Left kidney (tissue), 1 donor: ENCODE measurements at regions not wholly inside any gene's neighbourhood (a gene's known extent, or its start where the extent isn't known, plus 50 kb on each side); places are given as distances from the start of the nearest gene placed in this dataset.
"Not testable (repeated sequence)": the region's sequence is repeated elsewhere in the genome, so short reads cannot be mapped to it uniquely, and the experiment has no call there.

Source experiments
- DNase-seq: peaks from one replicate; pipeline ENCODE4 v3.0.0-alpha.2; 2013

DNA sequence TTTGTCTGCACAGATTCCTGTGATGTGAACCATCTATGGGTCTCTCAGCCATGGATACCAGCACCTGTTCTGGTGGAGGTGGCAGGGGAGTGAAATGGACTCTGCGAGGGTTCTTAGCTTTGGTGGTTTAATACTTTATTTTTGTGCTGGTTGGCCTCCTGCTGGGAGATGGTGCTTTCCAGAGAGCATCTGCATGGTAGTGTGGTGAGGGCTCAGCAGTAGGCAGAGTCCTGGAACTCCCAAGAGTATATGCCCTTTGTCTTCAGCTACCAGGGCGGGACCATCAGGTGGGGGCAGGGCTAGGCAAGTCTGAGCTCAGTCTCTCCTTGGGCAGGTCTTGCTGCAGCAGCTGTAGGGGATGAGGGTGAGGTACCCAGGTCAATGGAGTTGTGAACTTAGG is 97.5 kb upstream of the TRIM2 start:
- DNase-seq, result not testable (repeated sequence)

DNA sequence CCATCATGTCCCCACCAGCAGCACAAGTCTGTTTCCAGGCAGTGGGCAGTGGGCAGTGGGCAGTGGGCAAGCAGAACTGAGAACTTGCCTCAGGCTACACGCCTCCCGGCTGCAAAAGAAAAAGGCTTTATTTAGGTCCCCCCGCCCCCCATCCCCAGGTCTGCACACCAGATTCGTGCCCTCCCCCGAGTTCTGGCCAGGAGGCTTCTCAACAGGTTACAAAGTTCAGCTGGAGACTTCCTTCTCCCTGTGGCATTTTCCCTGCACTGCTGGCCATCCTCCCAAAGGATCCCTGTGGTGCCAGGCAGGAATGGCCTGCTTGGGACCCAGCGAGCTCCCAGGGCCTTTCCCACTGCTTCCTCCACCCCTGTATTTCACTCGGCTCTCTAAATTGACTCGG is 97.0 kb upstream of the TRIM2 start:
- no peak for DNase-seq

DNA sequence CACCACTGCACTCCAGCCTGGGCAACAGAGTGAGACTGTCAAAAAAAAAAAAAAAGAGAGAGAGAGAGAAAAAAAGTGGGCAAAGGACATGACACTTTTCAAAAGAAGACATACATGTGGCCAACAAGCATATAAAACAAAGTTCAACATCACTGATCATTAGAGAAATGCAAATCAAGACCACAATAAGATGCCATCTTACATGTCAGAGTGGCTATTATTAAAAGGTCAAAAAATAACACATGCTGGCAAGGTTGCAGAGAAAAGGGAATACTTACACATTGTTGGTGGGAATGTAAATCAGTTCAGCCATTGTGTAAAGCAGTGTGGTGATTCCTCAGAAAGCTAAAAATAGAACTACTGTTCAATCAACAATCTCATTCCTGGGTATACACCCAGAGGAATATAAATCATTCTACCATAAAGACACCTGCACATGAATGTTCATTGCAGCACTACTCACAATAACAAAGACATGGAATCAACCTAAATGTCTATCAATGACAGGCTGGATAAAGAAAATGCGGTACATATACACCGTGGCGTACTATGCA is 94.9 kb upstream of the TRIM2 start:
- no peak for DNase-seq

DNA sequence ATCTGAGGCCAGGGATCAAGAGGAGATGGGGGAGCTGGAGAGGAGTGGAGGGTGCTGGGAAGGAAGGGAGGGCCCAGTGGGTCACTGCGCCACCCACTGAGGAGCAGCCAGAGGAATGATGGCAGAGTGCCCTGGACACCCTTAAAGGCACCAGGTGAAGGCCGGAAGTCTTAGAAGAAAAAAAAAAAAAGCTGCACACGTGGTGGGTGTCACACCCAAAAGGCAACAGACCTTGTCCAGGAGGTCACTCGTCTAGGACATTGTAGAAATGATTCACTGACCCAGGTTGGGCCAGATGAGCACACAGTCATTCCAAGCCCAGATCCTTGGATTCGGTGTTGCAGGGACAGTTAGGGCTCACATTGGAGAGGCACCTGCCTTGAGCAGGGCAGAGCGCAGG is 93.5 kb upstream of the TRIM2 start:
- DNase-seq, result no peak

DNA sequence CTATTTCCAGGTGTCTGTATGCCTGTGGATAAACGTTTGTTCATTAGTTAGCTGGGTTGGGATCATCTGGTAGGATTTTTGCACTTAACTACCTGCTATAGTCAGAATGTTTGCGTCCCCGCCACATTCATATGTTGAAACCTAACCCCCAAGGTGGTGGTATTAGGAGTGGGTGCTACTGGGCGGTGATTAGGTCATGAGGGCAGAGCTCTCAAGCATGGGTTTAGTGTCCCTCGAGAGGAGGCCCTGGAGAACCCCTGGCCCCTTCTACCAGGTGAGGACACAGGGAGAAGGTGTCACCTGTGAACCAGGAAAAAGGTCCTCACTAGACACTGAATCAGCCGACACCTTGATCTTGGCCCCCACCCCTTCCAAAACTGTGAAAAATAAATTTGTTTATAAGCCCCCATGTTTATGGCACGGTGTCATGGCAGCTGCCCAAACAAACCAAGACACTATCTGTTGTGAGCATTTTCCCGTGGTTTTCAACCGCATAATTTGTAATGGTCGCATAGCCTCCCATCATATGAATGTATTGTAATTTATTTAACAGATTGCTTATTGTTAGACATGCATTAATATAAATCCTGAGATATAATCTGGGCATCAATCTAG is 92.7 kb upstream of the TRIM2 start:
- no peak for DNase-seq

DNA sequence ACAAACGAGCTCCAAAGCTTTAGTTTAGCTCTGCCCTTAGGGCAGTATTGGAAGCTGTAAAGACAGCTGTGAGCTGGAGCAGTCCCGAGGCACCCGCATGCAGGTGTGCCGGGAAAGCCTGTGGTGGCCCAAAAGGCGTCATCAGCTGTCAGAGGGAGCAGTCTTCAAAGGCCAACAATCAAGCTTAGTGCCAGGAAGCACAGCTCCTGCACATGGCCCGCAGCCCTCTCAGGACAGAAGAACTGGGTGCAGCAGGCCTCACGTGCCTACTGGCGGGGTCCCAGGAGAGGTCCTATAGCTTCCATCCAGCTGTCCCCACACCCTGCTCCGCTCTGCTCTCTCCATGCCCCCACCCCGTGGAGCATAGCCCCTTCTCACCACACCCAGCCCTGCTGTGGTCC is 92.2 kb upstream of the TRIM2 start:
- DNase-seq, result no peak

DNA sequence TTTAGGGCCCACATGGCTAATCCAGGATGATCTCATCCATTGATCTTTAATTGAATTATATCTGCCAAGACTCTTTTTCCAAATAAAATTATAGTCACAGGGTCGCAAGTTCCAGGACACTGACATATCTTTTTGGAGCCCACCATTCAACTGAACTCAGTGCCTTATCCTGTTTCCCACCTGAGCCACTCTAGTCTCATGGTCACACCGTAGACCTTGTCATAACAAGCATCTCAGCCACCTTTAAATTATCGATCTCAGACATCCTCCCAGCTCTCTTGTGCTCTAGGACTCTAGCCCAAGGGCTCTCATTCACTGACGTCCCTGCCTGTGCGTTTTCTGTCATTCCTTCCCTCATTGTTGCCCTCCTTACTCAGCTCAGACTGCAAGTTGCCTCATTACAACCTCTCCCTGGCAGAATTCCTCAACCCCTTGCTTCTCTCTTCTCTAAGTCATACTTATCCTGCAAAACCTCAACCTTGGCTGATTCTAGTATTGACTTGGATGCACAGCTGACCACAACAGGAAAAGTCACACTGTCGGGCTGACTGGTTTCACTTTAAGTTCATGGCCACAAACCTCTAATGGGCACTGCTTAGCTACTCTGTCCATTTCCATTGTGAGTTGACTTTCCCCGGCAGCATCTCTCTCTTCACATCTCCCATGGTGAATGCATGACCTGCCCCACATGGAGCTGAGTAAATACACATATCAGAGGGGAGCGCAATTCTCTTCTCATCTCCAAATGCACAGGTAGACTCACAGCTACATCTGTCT is 91.0 kb upstream of the TRIM2 start:
- no peak for DNase-seq

DNA sequence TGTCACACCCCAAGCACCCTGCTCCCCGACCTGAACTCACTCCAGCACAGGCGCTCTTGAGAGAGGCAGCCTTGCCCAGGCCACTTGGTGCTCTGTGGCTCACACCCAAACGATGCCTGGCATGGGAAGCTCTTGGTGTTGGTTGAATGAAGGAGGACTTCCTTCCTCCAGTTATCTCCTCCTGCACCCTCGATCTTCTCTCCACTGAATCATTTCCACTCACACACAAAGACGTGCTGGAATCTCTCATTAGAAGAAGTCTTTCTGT is 90.5 kb upstream of the TRIM2 start:
- DNase-seq, result no peak

DNA sequence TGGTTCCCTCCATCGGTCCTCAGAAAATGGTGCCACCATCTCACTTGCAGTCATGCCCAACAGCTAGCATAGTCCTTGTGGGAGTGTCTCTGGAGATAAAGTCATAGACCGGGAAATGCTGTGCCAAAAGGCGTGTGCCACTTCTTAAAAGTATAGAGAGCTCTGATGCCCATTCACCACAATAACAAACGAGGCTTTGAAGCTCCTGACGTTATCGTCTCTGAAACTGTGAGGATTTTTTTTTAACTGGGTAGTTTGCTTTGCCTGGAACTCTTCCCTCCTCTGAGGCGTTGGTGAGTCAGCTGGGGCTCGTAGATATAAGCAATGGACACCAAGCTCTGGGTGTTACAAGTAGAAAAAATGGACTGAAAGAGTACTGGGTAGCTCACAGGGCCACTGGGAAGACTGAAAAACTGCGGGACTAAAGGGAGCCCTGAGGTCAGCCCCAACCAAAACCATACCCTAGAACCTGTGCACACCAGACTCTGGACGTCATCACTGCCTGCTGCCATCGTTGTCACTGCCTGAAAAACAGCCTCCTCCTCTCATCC is 89.4 kb upstream of the TRIM2 start:
- no peak for DNase-seq

DNA sequence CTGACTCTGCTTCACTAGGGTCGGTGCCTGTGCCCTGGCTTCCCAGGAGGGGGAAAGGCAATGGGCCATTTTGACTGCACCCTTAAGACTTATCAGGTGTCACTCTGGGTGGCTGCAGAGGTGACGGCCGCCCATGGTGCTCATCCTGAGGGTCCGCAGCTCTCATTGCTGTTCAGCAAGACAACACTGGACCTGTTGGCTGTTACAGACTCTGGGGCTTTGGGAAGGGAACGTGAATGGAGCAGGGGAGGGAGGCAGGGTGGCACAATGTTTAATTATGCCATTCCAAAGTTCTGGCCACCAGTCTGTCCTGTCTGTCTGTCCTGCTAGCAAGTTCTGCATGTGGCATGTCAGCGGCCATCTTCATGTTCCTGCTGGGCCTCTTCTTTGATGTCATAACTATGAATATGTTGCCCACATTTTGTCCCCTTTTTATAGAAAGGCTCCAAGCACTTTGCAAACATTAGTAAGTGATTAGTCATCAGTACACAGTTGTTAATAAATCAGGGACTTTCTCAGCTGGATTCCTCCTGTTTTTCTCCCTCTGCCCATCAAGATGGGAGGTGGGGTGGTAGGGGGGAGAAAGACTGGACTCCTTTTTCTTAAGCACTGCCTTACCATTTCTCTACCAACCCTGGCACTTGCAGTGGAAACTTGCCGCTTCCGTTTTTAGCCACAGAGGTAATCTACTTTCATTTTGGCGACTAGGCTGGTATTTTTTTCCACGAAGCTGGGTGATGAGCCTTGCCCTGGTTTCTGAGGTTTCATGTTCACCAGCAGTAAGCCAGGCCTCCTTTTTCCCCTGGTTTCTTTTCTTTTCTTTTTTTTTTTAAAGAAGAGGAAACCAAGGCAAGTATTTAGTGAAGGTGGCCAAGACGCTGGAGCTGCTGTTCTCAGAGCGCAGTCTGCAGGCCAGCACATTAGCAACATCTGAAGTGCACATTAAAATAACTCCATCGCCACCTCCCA is 88.6 kb upstream of the TRIM2 start:
- no peak for DNase-seq

DNA sequence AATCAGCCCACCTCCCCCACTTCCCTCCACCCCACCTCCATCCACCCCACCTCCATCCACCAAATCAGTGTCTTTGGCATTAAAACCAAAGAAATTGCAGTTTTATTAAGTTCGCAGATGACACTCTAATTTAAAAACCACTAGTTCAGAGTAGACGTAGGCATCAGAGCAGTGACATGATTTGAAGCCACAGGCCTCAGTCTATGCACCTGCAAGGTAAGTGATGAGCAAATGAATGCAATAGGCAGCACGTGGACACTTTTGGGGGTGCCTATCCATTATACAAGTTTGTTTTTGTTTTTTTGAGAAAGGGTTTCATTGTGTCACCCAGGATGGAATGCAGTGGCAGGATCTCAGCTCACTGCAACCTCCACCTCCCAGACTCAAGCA is 88.0 kb upstream of the TRIM2 start:
- no peak for DNase-seq

DNA sequence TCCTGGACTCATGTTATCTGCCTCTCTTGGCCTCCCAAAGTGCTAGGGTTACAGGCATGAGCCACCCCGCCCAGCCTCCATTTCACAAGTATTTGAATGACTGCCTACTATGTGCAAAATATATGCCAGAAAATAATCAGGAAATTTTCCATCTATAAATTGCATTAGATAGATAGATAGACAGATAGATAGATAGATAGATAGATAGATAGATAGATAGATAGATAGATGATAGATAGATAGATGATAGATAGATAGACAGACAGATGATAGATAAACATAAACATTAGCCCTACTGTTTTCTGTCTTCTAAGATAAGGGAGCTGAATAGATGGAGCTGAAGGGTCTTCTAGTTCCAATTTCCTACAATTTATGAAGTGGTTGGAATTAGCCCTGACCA is 87.4 kb upstream of the TRIM2 start:
- no peak for DNase-seq

DNA sequence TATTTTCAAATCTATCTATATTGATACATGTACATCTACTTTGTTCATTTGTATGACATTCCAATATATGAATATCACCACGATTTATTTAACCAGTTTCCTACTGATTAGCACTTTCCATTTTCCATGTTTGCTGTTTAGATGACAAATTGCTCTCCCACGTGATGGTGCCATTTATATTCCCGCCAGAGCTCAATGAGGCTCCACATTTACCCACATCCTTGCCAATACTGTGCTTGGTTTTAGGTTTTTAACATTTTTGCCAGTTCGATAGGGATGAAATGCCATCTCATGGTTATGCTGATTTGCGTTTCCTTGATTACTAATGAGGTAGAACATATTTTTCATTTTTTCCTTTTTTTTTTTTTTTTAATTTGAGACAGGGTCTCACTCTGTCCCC is 86.7 kb upstream of the TRIM2 start:
- DNase-seq, result no peak

DNA sequence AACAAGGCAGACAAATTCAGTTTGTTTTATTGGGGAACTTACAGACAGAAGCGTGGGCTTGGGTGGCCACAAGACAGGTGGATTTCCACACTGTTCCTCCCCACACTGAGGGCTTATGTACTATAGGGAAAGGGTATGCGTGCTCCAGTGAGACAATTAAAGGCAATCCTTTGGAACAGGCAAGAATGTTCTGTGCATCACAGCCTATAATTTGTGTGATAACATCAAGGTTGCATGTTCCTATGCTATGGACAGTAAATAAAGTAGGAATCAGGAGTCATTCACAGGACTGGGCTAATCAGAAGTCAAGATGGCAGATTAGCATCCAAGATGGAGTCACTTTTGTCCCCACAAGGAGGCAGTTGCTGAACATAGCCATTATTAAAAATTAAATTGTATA is 84.6 kb upstream of the TRIM2 start:
- DNase-seq, result no peak

DNA sequence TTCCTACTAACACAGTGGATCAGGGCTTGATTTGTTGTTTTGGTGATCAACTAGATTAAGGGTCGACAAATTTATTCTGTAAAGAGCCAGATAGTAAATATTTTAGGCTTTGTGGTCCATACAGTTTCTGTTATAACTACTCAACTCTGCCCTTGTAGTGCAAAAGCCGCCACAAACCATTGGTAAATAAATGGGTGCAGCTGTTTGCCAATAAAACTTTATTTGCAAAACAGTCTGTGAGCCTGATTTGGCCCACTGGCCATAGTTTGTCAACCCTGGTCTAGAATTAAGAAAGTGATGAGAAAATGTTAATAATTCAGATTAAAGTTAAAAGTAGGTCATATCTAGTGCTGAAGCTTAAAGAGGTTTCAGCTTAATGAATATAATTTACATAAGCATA is 84.0 kb upstream of the TRIM2 start:
- DNase-seq, result no peak

DNA sequence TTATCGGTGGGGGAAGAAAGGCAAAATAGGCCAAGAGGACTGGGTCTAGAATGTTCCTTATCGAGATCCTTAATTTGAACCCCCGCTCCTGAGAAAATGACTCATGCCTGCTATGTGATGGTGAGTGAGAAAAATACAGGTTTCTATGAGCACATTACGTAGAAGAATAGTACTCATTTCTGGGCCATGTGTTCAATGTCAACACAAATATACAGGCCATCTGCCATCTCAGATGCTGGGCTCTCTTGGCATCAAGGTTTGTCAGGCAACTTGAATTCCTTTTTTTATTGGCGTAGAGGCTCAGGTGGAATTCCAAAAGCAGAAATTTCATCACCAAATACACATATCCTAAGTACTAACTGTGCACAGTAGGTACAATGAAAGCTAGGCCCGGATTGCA is 81.4 kb upstream of the TRIM2 start:
- no peak for DNase-seq

DNA sequence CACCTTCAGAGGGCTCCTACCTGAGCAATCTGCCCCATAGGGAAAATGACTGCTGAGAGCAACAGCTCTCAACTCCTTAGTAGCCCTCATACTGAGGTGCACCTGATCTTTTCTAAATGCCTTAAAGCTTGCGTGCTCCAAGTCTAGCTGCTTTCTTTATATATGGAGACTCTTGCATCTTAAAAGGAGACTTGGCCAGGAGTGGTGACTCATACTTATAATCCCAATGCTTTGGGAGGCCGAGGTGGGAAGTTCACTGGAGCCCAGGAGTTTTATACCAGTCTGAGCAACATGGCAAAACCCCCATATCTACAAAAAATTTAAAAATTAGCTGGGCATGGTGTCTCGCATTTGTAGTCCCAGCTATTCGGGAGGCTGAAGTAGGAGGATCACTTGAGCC is 78.1 kb upstream of the TRIM2 start:
- no peak for DNase-seq

DNA sequence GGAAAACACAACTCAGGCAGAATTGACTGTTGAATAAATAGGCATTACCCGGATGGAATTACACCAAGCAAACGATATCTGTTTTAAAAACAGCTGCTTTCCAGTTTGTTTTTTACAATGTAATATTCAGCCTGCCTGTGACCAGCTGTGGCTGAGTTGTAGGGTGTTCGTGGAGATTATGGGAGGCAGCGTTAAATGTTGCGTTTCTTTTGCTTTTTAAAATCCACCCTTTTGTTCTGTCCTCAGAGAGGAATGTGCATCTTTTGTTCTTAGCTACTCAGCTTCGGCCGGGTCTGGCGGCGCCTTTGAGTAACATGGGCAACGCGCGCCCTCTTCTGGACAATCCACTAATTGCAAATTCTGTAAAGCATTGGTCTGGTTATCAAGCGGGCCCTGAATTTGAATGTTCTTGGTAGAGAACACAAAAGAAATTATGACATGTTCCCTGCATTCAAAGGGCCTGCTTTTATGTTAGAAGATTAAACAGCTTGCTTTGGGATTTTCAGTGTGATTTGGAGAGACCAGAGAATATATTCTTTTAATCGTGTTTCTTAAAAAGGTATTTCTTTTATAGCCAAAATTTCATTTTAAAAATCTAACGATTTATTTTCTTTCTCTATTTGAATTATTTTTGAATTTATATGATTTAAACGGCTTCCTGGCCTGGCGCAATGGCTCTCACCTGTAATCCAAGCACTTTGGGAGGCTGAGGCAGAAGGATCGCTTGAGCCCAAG is 76.3 kb upstream of the TRIM2 start:
- peak; percentile 90 for DNase-seq

DNA sequence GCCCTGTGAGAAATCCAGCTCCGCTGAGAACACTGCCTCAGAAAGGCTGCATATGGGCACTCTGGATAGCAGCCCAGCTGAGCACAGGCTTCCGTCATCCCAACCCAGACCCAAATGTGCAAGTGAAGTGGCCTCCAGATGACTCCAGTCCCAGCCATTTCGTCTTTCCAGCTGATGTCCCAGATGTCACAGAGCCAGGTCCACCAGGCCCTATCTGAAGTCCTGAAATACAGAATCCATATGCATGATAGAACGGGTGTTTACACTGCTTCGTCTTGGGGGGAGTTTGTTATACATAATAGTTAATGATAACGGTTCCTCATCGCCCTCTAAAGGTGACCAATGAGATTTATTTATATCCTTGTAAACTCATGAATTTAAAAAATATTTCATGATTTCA is 72.6 kb upstream of the TRIM2 start:
- no peak for DNase-seq

DNA sequence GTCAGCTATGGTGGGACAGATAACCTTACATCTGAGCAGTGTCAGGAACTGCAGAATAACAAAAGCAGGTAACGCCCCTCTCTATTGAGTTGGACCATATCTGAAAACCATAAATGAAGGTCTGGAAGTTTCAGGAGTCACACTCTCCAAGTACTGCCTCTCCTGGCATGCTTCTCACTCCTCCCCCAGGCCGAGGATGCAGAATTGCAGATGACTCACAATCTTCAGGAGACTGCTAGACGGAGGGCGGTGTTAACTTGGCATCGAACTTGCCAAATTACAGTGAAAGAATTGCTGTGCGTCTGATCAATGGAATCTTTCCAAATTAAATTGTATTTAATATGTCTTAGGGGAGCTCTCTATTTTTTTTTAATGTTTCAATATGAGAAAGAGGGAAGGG is 67.1 kb upstream of the TRIM2 start:
- no peak for DNase-seq

DNA sequence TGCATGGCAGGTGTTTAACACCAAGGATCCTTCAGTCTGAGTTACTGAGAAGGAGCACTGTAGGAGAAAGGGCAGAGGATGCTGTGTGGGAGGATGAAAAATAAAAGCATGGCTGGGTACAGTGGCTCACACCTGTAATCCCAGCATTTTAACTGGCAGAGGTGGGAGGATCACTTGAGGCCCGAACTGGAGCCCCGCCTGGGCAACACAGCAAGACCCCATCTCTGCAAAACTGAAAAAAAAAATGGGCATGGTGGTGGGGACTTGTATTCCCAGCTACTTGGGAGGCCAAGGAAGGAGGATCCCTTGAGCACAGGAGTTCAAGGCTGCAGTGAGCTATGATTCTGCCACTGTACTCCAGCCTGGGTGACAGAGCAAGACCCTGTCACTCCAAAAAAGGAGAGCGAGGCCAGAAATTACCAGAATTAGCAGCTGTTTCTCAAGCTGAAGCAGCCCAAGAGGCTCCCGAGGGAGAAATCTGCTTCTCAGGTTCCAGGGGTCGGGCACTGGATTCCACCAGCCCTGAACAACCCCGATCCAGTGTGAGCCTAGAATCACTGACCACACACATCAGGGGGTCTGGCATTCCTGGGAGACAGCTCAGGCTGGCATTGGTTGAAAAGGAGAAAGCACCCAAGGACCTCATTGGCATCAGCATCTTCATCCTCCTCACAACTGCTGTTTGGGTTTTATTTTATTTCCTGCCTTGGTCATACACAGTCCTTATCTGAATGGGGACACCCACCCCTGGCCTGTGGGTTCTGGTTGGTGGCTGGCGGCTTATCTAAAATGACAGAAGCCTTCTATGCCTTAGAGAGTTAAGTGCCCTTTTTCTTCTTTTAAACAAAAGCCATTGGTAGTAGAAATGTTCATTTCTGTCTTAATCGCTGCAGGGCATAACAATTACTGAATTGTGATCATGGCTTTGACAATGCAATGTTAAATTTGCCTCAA is 66.3 kb upstream of the TRIM2 start:
- DNase-seq, result no peak
